ENCODE measurements at regions not wholly inside any gene's neighbourhood (a gene's known extent, or its start where the extent isn't known, plus 50 kb on each side); places are given as distances from the start of the nearest gene placed in this dataset.
"Not testable (repeated sequence)": the region's sequence is repeated elsewhere in the genome, so short reads cannot be mapped to it uniquely, and the experiment has no call there.

DNA sequence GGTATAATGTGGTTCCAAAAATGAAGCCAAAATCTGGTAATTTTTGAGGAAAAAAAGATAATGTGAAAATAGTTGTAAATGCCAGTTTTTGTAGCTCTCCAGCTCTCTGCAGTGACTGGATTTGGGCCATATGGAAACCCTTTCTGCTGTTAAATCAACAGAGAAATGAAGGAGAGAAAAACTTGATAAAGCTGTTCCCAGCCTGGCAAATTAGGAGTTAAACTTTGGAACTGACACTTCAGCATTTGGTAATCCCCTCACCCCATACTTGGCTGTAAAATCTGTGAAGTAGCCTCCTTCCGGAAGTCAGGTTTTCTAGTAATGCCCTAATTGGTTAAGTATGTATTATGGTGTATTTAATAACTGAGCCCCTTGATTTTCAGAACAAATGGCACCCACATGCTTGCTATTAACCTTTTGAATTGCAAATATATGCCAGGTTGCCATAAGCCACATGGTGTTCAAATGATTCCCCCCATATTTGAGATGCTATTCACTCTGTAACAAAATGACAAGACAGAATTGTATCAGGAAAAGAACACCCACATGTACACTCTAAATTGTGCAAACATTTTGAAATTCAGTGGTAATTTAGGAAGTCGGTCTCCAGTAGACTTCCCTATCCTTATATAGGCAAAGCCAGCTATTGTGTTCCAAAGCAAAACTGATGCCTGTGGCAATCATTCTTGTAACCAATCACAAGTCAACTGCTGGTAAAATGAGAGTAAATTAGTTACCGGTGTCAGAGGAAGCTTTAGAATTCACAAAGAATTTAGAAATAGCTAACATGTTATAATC lies 96.3 kb upstream of the ADAMTS3 start:
- TF ChIP-seq CTCF (IDR thresholded peaks at IDR 0.05; ENCODE audit: insufficient read depth, low read length, missing control alignments): no peak
- H3K4me3 ChIP-seq (ENCODE audit: low read depth, low read length): no peak overlapping the region
- ChIA-PET CTCF (interaction anchor here (1.0 kb wide), 1 partner anchor 33 kb away, joined by 3 read pairs; no protein-coding TSS in a partner anchor), POLR2A (interaction anchor here (0.7 kb wide), 1 partner anchor 331 kb away, joined by 3 read pairs; no protein-coding TSS in a partner anchor)
- DNase-seq (ENCODE audit: low read depth, low spot score): no peak

- CTCF ChIA-PET: no interaction called here
Observed at GRCh38 chr4:72663828-72664227, 94.8 kb upstream of the ADAMTS3 start.

DNA sequence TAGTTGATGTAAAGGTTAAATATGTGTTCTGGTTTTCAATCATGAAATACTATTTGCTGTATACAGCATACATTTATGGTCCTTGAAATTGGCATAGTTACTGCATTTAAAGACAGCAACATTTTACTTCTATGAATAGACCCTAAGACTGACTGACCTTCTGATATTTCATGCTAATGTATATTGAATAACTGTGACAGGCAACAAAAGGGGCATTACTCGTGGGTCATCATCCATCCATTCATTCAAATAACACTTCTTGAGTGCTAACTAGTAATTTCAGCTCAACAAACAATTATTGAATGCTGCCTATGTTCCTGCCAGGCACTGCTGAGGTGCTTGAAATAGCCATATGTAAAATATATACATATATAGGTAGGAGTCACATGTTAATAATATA lies 92.8 kb upstream of the ADAMTS3 start:
- no peak overlapping the region for H3K4me3 ChIP-seq (ENCODE audit: low read depth, low read length)
- CTCF ChIA-PET: no interaction called here
- no peak for DNase-seq (ENCODE audit: low read depth, low spot score)
- POLR2A ChIA-PET: no interaction called here
- no peak for TF ChIP-seq CTCF (IDR thresholded peaks at IDR 0.05; ENCODE audit: insufficient read depth, low read length, missing control alignments)

More at GRCh38 chr4:72663828-72664227, 94.8 kb upstream of the ADAMTS3 start:
- no peak overlapping the region for H3K4me3 ChIP-seq (ENCODE audit: low read depth, low read length)
- TF ChIP-seq CTCF (IDR thresholded peaks at IDR 0.05; ENCODE audit: insufficient read depth, low read length, missing control alignments): no peak
- no peak for DNase-seq (ENCODE audit: low read depth, low spot score)
- POLR2A ChIA-PET: no interaction called here

DNA sequence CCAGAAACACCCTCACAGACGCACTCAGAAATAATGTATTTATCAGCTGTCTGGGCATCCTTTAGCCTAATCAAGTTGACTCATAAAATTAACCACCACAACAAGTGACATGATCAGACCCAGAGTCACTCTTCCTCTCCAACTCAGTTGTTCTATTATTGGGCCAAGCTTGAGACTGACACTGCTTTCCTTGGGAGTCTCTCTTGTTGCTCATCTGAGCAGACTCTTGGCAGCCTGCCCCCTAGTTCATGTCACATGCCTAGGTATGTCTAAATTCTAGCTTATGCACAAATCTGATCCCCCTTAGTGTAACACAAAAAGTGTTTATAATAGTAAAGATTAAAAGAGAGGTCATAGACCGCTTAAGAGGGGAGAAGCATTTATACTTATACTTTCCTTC lies 72.6 kb upstream of the ADAMTS3 start:
- no peak for DNase-seq (ENCODE audit: low read depth, low spot score)
- ChIA-PET POLR2A (no interaction called here), CTCF (no interaction called here)
- H3K4me3 ChIP-seq (ENCODE audit: low read depth, low read length): no peak overlapping the region
- TF ChIP-seq CTCF (IDR thresholded peaks at IDR 0.05; ENCODE audit: insufficient read depth, low read length, missing control alignments): no peak

DNA sequence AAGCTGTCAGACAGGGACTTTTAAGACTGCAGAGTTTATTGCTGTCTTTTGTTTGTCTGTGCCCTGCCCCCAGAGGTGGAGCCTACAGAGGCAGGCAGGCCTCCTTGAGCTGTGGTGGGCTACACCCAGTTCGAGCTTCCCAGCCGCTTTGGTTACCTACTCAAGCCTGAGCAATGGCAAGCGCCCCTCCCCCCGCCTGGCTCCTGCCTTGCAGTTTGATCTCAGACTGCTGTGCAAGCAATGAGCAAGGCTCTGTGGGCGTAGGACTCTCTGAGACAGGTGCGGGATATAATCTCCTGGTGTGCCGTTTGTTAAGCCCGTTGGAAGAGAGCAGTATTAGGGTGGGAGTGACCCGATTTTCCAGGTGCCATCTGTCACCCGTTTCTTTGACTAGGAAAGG lies 67.8 kb upstream of the ADAMTS3 start:
- CTCF ChIA-PET; DNase-seq (ENCODE audit: low read depth, low spot score); H3K4me3 ChIP-seq (ENCODE audit: low read depth, low read length); POLR2A ChIA-PET: not testable (repeated sequence)

- DNase-seq (ENCODE audit: low read depth, low spot score); CTCF ChIA-PET; POLR2A ChIA-PET; H3K4me3 ChIP-seq (ENCODE audit: low read depth, low read length): not testable (repeated sequence)
Observed at GRCh38 chr4:72635931-72636330, 66.9 kb upstream of the ADAMTS3 start.

- H3K4me3 ChIP-seq (ENCODE audit: low read depth, low read length); POLR2A ChIA-PET; DNase-seq (ENCODE audit: low read depth, low spot score); CTCF ChIA-PET: not testable (repeated sequence)
Observed at GRCh38 chr4:72632253-72632652, 63.2 kb upstream of the ADAMTS3 start.

DNA sequence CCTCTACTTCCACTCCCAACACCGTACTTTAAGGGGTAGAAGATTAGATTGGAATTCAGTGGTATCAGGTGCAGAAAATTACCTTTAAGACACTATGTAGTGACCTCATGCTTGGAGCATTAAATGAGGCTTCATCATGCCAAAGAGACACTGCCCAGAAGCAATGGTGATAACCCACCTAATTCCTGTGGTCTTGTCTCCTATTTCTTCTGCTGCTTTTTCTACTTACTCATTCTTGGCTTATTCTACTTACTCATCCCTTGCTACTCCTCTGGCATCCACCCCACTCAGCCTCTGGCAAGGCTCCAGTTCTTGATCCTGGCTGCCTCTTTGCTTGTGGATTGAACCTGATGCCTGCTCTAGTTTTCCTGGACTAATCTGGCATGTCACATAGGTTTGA lies 62.3 kb upstream of the ADAMTS3 start:
- ChIA-PET POLR2A (no interaction called here), CTCF (no interaction called here)
- TF ChIP-seq CTCF (IDR thresholded peaks at IDR 0.05; ENCODE audit: insufficient read depth, low read length, missing control alignments): no peak
- peak; percentile 9 for DNase-seq (ENCODE audit: low read depth, low spot score)
- no peak overlapping the region for H3K4me3 ChIP-seq (ENCODE audit: low read depth, low read length)

All from AG04449 (cell line).